ENCODE measurements at regions not wholly inside any gene's neighbourhood (a gene's known extent, or its start where the extent isn't known, plus 50 kb on each side); places are given as distances from the start of the nearest gene placed in this dataset.

DNA sequence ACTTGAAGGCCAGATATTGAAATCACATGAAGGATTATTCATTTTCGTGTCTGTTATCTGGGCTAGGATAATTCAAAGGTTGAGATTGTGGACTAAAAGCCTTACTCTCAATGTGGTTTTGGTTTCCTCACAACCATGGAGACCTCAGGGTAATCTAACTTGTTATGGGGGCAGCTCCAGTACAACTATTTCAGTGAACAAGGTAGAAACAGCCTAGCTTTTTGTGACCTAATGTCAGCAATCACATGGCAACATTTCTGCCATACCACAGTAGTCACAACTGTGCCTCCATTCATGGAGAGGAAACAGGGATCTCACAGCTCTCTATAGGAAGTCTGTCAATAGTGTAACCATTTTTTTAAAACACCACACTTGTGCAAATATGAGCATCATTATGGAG, 62.4 kb upstream of the RARB start:
- Histone ChIP-seq H3K27ac (ENCODE audit: low read depth, low read length) (no peak overlapping the region), H3K27me3 (ENCODE audit: control insufficient read depth, insufficient read depth, low read length) (no peaks in the 10 kb centered on the region), H3K9ac (ENCODE audit: low read length) (no peak overlapping the region), H3K4me1 (ENCODE audit: control insufficient read depth, insufficient read depth, low read length) (no peaks in the 10 kb centered on the region), H3K4me3 (ENCODE audit: low read length) (no peak overlapping the region), H3K36me3 (ENCODE audit: control insufficient read depth, insufficient read depth, low read length) (no peaks in the 10 kb centered on the region)

DNA sequence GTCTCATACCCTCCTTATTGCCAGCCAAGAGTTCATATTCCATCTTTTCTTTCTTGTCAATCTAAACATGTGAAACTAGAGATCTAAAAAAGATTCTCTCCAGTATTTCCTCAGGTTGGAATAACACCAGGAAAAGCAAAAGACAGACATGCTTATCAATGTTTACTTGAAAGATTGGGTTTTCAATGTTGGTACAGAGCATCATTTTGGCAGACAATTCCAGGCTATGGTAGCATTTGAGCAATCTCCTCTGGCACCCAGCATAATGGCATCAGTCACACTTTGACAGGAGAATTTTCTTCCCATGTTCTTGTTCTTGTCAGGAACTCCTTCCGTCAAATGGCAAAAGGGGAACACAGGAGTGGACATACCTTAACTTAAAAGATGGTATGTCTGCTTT, 61.0 kb upstream of the RARB start:
- no peak overlapping the region for H3K27ac ChIP-seq (ENCODE audit: low read depth, low read length)
- no peak overlapping the region for H3K9ac ChIP-seq (ENCODE audit: low read length)
- no peaks in the 10 kb centered on the region for H3K36me3 ChIP-seq (ENCODE audit: control insufficient read depth, insufficient read depth, low read length)
- no peaks in the 10 kb centered on the region for H3K4me1 ChIP-seq (ENCODE audit: control insufficient read depth, insufficient read depth, low read length)
- no peak overlapping the region for H3K4me3 ChIP-seq (ENCODE audit: low read length)
- no peaks in the 10 kb centered on the region for H3K27me3 ChIP-seq (ENCODE audit: control insufficient read depth, insufficient read depth, low read length)

DNA sequence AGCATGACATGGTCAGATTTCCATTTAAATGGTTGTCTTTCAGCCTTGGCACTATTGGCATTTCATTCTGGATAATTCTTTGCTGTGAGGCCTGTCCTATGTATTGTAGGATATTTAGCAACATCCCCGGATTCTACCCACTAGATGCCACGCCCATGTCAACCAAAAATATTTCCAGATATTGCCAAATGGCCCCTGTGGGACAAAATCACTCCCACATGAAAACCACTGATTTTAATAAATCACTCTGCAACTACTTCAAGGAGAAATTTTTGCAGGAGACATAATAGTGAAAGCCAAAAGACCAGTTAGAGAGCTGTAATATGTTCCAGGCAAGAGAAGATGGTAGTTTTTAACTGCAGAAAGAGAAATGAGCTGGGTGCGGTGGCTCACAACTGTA, 55.9 kb upstream of the RARB start:
- no peak overlapping the region for H3K4me3 ChIP-seq (ENCODE audit: low read length)
- H3K36me3 ChIP-seq (ENCODE audit: control insufficient read depth, insufficient read depth, low read length): no peaks in the 10 kb centered on the region
- no peaks in the 10 kb centered on the region for H3K27me3 ChIP-seq (ENCODE audit: control insufficient read depth, insufficient read depth, low read length)
- H3K4me1 ChIP-seq (ENCODE audit: control insufficient read depth, insufficient read depth, low read length): no peaks in the 10 kb centered on the region
- H3K27ac ChIP-seq (ENCODE audit: low read depth, low read length): no peak overlapping the region
- H3K9ac ChIP-seq (ENCODE audit: low read length): no peak overlapping the region

DNA sequence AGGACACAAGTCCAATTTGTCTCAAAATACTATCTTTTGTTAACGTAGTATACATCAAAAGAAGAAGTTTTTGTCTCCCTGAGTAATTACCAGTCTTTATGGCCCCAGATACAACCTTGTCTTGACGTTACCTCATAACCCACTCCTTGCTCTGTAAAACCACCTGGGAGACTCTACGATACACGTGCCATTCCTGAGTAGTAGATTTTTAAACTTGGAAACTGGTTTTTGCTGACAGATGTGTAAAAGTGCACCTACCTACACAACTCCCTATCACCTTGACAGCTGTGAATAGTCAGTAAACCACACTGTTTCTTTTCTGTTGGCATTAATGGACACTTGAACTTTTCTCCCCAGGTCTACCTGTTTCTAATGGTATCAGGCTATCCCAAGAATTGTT, 51.7 kb upstream of the RARB start:
- Histone ChIP-seq H3K4me1 (ENCODE audit: control insufficient read depth, insufficient read depth, low read length) (no peaks in the 10 kb centered on the region), H3K27me3 (ENCODE audit: control insufficient read depth, insufficient read depth, low read length) (no peaks in the 10 kb centered on the region), H3K27ac (ENCODE audit: low read depth, low read length) (no peak overlapping the region), H3K36me3 (ENCODE audit: control insufficient read depth, insufficient read depth, low read length) (no peaks in the 10 kb centered on the region), H3K9ac (ENCODE audit: low read length) (no peak overlapping the region), H3K4me3 (ENCODE audit: low read length) (no peak overlapping the region)

DNA sequence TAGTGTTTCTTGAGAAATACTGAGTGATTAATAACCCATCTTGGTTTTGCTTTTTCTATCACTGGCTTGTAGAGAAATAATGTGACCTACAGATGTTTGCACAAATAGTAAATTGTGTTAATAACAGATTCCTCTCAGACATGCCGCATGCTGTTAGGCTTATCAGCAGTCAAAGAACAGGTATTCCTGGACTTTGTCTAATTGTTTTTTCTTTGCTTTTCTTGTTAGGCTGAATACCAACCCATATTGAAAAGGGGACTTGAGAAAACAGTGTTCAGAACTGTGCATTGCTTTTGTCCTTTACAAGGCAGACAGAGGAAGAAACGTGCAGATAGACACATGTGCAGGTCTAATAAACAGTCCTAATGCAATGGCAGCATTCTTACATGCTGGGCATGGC, 51.0 kb upstream of the RARB start:
- H3K9ac ChIP-seq (ENCODE audit: low read length): no peak overlapping the region
- no peaks in the 10 kb centered on the region for H3K4me1 ChIP-seq (ENCODE audit: control insufficient read depth, insufficient read depth, low read length)
- no peak overlapping the region for H3K27ac ChIP-seq (ENCODE audit: low read depth, low read length)
- H3K4me3 ChIP-seq (ENCODE audit: low read length): no peak overlapping the region
- H3K27me3 ChIP-seq (ENCODE audit: control insufficient read depth, insufficient read depth, low read length): no peaks in the 10 kb centered on the region
- no peaks in the 10 kb centered on the region for H3K36me3 ChIP-seq (ENCODE audit: control insufficient read depth, insufficient read depth, low read length)

Data from rectal smooth muscle tissue (tissue), 1 donor.